Sigmoid colon (tissue), 6 donors: ENCODE measurements at regions not wholly inside any gene's neighbourhood (a gene's known extent, or its start where the extent isn't known, plus 50 kb on each side); places are given as distances from the start of the nearest gene placed in this dataset.

Source experiments
- DNase-seq: peaks from one replicate; pipeline ENCODE4 v3.0.0-alpha.2; 2019
- H3K27ac ChIP-seq, 4 donors: fragments of 200-600 bp; sonication (generic); one replicate each; pipeline ENCODE4 v1.5.1; 2016 to 2019; ENCODE audit warnings: mild to moderate bottlenecking in 1 of 4
- H3K27me3 ChIP-seq, 3 donors: fragments of 200-600 bp; sonication (generic); one replicate each; pipeline ENCODE4 v1.5.1; 2019; ENCODE audit warnings: mild to moderate bottlenecking in 1 of 3
- H3K36me3 ChIP-seq, 4 donors: fragments of 200-600 bp; sonication (generic); one replicate each; pipeline ENCODE4 v1.5.1; 2016 to 2019
- H3K4me1 ChIP-seq, 4 donors: fragments of 200-600 bp; sonication (generic); one replicate each; pipeline ENCODE4 v1.5.1; 2017 to 2019
- H3K4me3 ChIP-seq, 4 donors: fragments of 200-600 bp; sonication (generic); one replicate each; pipeline ENCODE4 v1.5.1; 2017 to 2019; ENCODE audit warnings: mild to moderate bottlenecking in 2 of 4, moderate library complexity in 1 of 4
- H3K9me3 ChIP-seq, 4 donors: fragments of 200-600 bp in 3 of 4; sonication (generic) in 3 of 4; one replicate each; pipeline versions ENCODE4 v1.5.1 to v1.6.1; 2013 to 2019
- EP300 ChIP-seq, 4 donors: sonication (generic); formaldehyde crosslinking; IDR thresholded peaks; one replicate each; pipeline ENCODE4 v1.6.1; 2017; ENCODE audit warnings: antibody characterized with exemption in 4 of 4
- POLR2A ChIP-seq, 2 donors: fragments of 450-650 bp; IDR thresholded peaks; one replicate each; pipeline ENCODE4 v1.6.1; 2016; ENCODE audit warnings: antibody characterized with exemption in 2 of 2, mild to moderate bottlenecking in 2 of 2, moderate library complexity in 2 of 2
- POLR2AphosphoS5 ChIP-seq, 4 donors: sonication (generic); formaldehyde crosslinking; IDR thresholded peaks; one replicate each; pipeline ENCODE4 v1.6.1; 2017; ENCODE audit warnings: antibody characterized with exemption in 4 of 4
- WGBS, 2 donors: extraction: QIAGEN DNeasy Blood & Tissue Kit; methylation state at CpG; one replicate each; pipeline ENCODE4 v1.1.7; 2013; 5-methylcytosine and 5-hydroxymethylcytosine counted together
- intact Hi-C: fragments of 100-400 bp; cut with DNase I; formaldehyde crosslinking; loops from one replicate; pipeline ENCODE4 v1.15.1; 2023
- TF ChIP-seq, protein P1 (sequence below), 4 experiments: fragments of 450-650 bp in 3 of 4; fragments of 200-600 bp in 1 of 4; IDR thresholded peaks; one replicate each; pipeline ENCODE4 v1.5.1; 2016 to 2019; ENCODE audit warnings: antibody characterized with exemption in 4 of 4, mild to moderate bottlenecking in 3 of 4, moderate library complexity in 2 of 4
- donor health status: healthy with polysubstance abuse.
- donor health status: healthy.

DNA sequence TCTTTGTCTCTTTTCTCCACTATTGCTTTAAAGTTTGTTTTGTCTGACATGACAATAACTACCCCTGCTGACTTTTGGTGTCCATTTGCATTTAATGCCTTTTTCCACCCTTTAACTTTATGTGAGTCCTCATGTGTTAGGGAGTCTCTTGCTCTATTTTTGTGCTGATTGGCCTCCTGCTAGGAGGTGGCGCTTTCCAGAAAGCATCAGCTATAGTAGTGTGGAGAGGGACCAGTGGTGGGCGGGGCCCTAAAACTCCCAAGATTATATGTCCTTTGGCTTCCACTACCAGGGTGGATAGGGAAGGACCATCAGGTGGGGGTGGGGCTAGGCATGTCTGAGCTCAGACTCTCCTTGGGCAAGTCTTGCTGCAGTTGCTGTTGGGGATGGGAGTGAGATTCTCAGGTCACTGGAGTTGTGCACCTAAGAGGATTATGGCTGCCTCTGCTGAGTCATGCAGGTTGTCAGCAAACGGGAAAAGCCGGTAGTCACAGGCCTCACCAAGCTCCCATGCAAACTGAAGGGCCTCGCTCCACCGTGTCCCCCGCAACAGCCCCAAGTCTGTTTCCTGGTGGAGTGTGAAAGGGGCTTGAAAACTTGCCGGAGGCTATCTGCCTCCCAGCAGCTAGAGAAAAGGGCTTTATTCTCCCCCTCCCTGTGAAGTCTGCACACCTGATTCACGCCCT lies 156.3 kb downstream of the CPEB2 start:
- Histone ChIP-seq H3K27ac (no peak overlapping the region), H3K4me1 (no peaks in the 10 kb centered on the region), H3K4me3 (no peak overlapping the region), H3K36me3 (no peaks in the 10 kb centered on the region), H3K9me3 (no peaks in the 10 kb centered on the region), H3K27me3 (no peaks in the 10 kb centered on the region)
- no peak for DNase-seq
- intact Hi-C loops: no loop called here
- WGBS, 2 donors: 73 to 89% methylated on average over 9 of the region's 9 CpGs
- no peak for TF ChIP-seq POLR2AphosphoS5 (IDR thresholded peaks at IDR 0.05)
- TF ChIP-seq POLR2A (IDR thresholded peaks at IDR 0.05): no peak
- TF ChIP-seq EP300 (IDR thresholded peaks at IDR 0.05): no peak
- TF ChIP-seq, protein P1, sequence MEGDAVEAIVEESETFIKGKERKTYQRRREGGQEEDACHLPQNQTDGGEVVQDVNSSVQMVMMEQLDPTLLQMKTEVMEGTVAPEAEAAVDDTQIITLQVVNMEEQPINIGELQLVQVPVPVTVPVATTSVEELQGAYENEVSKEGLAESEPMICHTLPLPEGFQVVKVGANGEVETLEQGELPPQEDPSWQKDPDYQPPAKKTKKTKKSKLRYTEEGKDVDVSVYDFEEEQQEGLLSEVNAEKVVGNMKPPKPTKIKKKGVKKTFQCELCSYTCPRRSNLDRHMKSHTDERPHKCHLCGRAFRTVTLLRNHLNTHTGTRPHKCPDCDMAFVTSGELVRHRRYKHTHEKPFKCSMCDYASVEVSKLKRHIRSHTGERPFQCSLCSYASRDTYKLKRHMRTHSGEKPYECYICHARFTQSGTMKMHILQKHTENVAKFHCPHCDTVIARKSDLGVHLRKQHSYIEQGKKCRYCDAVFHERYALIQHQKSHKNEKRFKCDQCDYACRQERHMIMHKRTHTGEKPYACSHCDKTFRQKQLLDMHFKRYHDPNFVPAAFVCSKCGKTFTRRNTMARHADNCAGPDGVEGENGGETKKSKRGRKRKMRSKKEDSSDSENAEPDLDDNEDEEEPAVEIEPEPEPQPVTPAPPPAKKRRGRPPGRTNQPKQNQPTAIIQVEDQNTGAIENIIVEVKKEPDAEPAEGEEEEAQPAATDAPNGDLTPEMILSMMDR (IDR thresholded peaks at IDR 0.05): no peak

DNA sequence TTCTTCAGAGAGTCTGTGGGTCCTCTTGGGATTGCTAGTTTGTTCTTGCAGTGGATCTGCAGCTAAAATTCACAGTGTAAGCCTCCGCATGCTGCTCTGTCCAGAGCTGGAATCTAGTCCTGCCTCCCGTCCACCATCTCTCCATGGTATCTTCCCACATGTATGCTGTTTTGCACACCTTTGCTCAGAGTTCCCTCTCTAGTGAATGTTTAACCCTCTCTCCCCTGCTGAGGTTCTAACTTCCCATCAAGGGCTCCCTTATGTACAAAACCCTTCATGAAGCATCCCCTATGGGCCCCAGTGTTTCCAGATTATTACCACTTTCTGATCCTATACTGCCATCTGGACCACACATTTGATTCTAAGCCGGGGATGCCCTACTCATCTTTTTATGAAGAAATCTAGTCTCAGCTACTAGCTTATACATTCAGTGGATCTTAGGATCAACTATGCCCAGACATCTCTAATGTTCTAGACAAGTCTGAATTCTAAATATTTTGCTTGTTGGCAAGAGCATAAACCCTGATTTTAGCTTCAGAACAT lies 157.3 kb downstream of the CPEB2 start:
- TF ChIP-seq, protein P1 (IDR thresholded peaks at IDR 0.05): no peak
- TF ChIP-seq POLR2A (IDR thresholded peaks at IDR 0.05): no peak
- TF ChIP-seq EP300 (IDR thresholded peaks at IDR 0.05): no peak
- TF ChIP-seq POLR2AphosphoS5 (IDR thresholded peaks at IDR 0.05): no peak
- DNase-seq: no peak
- Histone ChIP-seq H3K4me3 (no peak overlapping the region), H3K36me3 (no peaks in the 10 kb centered on the region), H3K4me1 (no peaks in the 10 kb centered on the region), H3K27ac (no peak overlapping the region), H3K27me3 (no peaks in the 10 kb centered on the region), H3K9me3 (no peaks in the 10 kb centered on the region)
- intact Hi-C loops: loop anchor here (5.0 to 10.0 kb wide), 2 partner anchors 415 to 1502 kb away; no protein-coding TSS in a partner anchor
- WGBS, 2 donors: 91 to 92% methylated on average over 3 of the region's 3 CpGs

DNA sequence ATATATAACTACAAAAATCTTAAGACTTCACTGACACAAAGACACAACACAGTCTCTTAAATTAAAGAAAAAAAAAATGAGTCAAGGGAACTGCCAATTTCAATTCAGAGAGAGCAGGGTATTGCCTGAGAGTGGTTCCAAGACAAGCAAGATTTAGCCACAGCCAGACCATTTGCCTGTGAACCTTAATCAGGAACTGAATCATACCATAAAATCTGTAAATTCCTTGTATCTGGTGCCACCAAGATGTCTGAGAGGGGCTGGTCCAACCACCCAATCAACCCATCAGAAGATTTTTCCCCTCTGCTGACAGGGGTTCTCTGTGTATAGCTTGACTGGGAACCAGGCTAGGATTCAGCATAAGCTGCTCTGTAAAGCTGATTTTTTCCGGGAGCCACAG lies 159.2 kb downstream of the CPEB2 start:
- H3K4me3 ChIP-seq: no peak overlapping the region
- WGBS, 2 donors: 91 to 93% methylated on average over 1 of the region's 1 CpG
- no peak for DNase-seq
- H3K9me3 ChIP-seq: no peaks in the 10 kb centered on the region
- intact Hi-C loops: loop anchor here (5.0 to 10.0 kb wide), 2 partner anchors 417 to 1504 kb away; no protein-coding TSS in a partner anchor
- no peaks in the 10 kb centered on the region for H3K36me3 ChIP-seq
- H3K27ac ChIP-seq: no peak overlapping the region
- H3K27me3 ChIP-seq: no peaks in the 10 kb centered on the region
- TF ChIP-seq, protein P1 (IDR thresholded peaks at IDR 0.05): no peak
- no peaks in the 10 kb centered on the region for H3K4me1 ChIP-seq

DNA sequence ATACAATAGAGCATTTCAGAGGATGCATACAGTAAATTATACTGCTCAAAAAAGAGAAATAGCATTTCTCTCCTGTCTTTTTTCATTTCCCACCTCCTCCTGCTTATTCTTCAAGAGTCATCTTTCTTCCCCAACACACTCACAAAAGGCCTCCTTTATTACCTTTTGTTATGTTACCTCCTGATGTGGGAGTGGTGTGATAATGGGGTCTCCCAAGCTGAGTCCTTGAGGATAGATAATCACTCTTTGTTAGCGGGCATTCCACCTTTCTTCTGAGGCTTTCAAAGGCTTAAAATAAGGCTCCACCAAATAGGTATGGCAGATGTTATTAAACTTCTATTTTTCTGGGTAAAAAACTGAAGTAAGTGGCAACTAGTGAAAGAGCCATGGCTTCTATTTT lies 159.8 kb downstream of the CPEB2 start:
- Histone ChIP-seq H3K27ac (no peak overlapping the region), H3K36me3 (no peaks in the 10 kb centered on the region), H3K9me3 (no peaks in the 10 kb centered on the region), H3K4me1 (no peaks in the 10 kb centered on the region), H3K4me3 (no peak overlapping the region), H3K27me3 (no peaks in the 10 kb centered on the region)
- DNase-seq: no peak
- TF ChIP-seq POLR2A (IDR thresholded peaks at IDR 0.05) (no peak), EP300 (IDR thresholded peaks at IDR 0.05) (no peak), POLR2AphosphoS5 (IDR thresholded peaks at IDR 0.05) (no peak)
- TF ChIP-seq, protein P1 (IDR thresholded peaks at IDR 0.05): no peak
- intact Hi-C loops: loop anchor here (5.0 to 10.0 kb wide), 2 partner anchors 417 to 1505 kb away; no protein-coding TSS in a partner anchor
- WGBS, 2 donors: 87 to 89% methylated on average over 1 of the region's 1 CpG
